RKO (cell line): ENCODE measurements at regions not wholly inside any gene's neighbourhood (a gene's known extent, or its start where the extent isn't known, plus 50 kb on each side); places are given as distances from the start of the nearest gene placed in this dataset.

ENCODE experiments used
- DNase-seq: peaks from one replicate; pipeline ENCODE4 v3.0.0-alpha.2; 2016; ENCODE audit warnings: low spot score

DNA sequence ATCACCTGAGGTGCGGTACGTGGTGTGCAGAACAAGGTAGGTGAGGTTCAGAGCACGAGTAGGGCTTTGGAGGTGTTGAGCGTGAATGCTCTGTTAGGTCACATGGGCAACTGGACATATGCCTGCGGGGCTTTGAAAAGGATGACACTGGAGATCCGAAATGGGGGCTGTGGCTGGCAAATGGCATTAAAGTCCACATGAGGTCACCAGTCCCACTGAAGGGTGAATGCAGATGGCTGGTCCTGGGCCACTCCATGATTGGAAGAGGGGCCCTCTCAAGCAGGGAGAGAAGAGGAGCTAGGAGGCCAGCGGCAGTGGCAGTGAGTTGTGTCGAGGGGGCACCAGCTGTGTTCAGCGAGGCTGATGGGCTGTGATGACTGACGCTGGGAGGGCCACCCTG is 254.9 kb upstream of the SHH start:
- no peak for DNase-seq

DNA sequence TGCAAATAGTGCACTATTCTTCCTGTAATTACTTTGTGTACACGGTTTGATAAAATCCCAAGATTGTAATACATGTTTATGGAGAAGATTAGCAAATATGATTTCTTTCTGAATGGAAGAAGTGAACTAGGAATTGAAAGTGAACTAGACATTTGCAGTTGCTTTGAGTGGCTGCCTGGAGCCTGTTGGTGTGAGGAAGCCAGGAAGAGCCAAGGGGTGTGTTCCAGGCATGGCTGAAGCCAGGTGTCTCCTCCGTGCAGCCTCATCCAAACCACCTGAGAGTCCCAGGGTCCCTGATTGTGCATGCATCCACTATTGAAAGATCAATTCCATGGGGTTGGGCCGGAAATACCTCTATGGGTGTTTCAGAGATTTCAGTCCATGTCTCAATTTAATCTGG is 253.1 kb upstream of the SHH start:
- DNase-seq, result no peak

DNA sequence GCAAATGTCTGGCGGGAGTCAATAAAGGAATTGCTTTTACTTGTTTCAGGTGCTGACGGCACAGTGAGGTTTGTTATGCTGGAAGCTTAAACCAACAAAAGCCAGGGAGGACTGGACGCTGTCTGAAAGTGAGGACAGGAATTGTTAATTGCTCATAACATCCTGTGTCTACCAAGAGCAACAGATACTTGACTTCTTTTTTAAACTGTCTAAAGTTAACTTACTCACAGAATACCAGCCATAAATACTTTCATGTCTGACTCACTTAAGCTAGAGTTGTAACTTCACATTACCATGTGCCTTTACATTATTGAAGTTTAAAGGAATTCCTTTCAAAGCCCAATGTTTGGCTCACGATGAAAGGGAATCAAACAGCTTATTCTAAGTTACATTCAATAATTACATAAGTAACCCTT is 252.7 kb upstream of the SHH start:
- peak; percentile 37 for DNase-seq

DNA sequence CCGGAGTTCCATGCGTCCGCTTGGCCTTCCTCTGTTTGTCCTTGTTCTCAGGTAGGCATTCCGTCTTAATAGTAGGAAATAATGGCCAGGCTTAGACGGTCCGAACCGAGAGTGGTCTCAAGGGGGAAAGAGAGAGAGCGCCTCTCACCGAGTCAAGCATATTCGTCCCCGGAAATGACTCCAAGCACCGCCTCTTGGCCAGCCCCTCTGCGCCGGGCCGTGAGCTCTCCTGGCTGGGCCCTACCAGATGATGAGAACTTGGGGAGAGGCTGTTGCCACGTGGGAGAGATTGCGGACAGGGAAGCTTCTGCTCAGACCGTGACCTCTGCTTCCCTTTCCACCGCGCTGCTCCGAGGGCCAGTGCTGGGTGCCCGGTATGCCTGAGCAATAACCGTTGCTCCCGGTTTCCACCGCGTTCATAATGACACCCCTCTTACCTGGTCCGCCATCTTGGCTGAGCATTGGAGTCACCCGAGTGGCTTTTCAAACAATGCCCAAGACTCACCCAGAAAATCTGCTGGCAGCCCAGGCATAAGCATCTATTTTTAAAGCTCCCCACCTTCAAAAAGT is 251.1 kb upstream of the SHH start:
- no peak for DNase-seq

DNA sequence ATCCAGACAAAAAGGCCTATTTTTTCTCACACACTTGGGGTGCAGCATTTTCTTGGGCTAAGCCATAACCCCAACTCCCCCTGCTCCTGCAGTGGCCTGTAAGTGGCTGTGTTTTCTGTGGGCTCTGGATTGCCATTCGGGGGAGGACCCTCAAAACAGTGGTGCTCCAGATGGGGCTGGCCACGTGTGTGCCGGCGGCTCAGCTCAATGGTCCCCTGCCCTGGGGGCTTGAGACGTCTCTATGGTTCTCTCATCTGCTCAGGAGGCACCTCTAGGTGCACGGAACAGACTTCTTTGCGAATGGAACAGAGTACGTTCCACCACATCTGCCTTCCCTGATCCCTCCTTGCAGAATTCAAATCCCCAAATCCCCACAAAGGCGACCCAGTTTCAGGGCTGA is 250.0 kb upstream of the SHH start:
- no peak for DNase-seq

- DNase-seq, result no peak
Observed at GRCh38 chr7:156061689-156062255, 249.5 kb upstream of the SHH start.

GRCh38 chr7:156060925-156061324 is 248.7 kb upstream of the SHH start:
- DNase-seq, result no peak

DNA sequence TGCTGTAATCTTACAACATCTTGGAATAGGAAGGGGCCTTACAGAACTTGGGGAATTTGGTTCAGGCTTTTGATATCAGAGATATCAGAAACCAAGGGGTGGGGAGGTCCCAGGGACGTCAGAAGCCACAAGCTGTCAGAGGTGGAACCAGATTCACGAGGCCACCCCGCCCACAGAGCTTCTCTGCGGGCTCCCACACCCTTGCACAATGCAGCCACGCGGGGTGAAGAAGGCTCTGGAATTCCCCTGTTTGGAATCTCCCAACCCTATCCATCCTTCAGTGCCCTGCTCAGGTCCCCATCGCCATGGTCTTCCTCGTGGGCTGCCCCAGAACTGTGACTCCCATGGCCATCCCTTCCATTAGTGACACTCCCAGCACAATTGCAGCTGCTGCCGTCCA is 247.1 kb upstream of the SHH start:
- no peak for DNase-seq

- DNase-seq, result no peak
Observed at GRCh38 chr7:156058248-156058647, 246.0 kb upstream of the SHH start.

- no peak for DNase-seq
Observed at GRCh38 chr7:156056534-156056933, 244.3 kb upstream of the SHH start.

- peak; percentile 14 for DNase-seq
Observed at GRCh38 chr7:156055206-156055822, 243.1 kb upstream of the SHH start.

- no peak for DNase-seq
Observed at GRCh38 chr7:156051884-156052283, 239.6 kb upstream of the SHH start.

DNA sequence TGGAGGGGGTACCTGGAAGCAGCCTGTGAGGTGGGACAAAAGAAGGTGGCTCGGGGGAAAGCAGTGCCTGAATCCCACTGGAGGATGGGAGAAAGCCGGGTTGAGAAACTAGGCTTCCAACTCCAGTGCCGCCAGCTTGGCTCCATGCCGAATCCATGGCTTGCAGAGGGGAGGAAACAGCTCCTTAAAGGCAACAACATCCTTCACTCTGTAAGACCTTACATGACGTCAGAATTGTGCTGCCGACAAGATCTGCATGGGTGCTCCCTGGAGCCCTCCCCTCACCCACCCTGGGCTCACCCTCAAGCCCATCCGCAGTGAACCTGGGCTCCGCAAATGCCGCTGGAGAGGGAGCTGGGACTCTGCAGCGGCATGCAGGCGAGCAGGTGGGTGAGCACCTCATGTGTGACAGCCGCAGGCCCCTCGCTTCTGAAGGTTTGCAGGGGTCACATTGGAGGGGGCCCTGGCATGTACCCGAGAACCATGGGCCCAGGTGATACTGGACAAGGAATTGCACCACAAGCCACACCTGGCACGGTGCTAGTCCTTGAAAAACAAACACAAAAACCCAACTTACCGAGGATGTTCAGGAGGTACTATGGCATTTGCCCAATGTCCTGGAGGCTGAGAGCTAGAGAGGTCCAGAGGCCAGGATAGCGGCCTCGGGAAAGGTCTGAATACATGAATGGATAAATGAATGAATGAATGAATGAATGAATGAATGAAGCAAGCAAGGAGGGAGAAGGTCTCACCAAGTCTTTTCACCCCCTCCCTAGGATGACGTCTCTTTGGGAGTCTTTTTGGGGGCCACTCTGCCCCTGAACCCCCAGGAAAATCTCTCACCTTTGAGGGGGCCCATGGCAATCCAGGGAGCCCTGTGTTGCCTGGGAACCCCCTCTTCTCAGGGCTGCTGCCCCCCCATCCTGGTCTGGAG is 238.6 kb upstream of the SHH start:
- no peak for DNase-seq

- no peak for DNase-seq
Observed at GRCh38 chr7:156049366-156049765, 237.1 kb upstream of the SHH start.

DNA sequence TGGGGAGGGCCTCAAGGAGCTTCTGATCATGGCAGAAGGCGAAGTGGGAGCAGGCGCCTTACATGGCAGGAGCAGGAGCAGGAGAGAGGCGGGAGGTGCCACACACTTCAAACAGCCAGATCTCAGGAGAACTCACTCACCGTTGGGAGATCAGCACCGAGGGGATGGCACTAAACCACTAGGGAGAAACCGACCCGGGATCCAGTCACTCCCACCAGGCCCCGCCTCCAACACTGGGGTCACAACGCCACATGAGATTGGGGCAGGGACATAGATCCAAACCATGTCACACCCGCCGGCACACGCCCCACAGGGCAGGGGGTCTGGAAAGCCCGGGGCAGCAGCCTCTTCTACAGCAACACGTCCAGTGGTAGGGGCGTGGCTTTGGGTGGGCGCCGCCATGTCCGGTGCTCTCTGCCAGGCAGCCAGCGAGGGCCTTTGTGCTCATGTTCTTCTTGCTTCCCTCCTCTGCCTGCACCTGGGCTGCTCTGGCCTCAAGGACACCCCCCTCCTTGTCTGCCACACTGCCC is 233.8 kb upstream of the SHH start:
- no peak for DNase-seq

GRCh38 chr7:156043416-156044178 is 231.3 kb upstream of the SHH start:
- DNase-seq, result no peak

DNA sequence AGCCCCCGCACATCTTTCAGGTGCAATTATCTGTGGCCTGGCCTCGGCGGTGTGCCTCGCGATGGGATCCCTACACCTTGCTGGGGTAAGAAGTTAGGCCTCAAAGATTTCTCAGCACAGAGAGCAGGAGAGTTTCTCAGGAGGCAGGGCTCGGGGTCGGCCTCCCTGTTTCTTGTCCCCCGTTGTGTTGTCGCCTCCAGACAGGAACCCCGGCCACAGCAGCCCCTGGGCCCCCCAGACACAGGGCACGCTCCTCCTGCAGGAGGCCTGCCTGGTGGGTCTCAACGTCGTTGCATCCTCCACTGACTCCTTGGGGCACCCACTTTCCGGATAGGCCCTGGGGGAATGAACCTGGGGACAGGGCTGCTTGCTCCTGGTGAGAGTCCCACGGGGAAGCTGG is 229.1 kb upstream of the SHH start:
- DNase-seq, result no peak

- DNase-seq, result no peak
Observed at GRCh38 chr7:156039971-156040677, 227.9 kb upstream of the SHH start.

- DNase-seq, result no peak
Observed at GRCh38 chr7:156039194-156039593, 226.9 kb upstream of the SHH start.

- DNase-seq, result no peak
Observed at GRCh38 chr7:156038345-156038744, 226.1 kb upstream of the SHH start.

GRCh38 chr7:156036153-156036552 is 223.9 kb upstream of the SHH start:
- no peak for DNase-seq
